ENCODE measurements at regions not wholly inside any gene's neighbourhood (a gene's known extent, or its start where the extent isn't known, plus 50 kb on each side); places are given as distances from the start of the nearest gene placed in this dataset.

GRCh38 chr21:25334046-25334730 lies 273.1 kb downstream of the MRPL39 start:
- Histone ChIP-seq H3K27ac (ENCODE audit: low read depth, low read length) (no peak overlapping the region), H2BK5ac (ENCODE audit: low read length) (no peak overlapping the region), H4K5ac (ENCODE audit: low read length) (no peak overlapping the region), H3K79me1 (ENCODE audit: low read length) (no peaks in the 10 kb centered on the region), H3K4me3 (ENCODE audit: low read length) (no peak overlapping the region), H3K23ac (ENCODE audit: low read length) (no peak overlapping the region), H2BK15ac (replicated peaks; ENCODE audit: low read depth) (no peak overlapping the region), H3K79me2 (ENCODE audit: control insufficient read depth, insufficient read depth, low read length) (no peaks in the 10 kb centered on the region), H3K27me3 (ENCODE audit: insufficient read depth, low read length, poor library complexity) (no peaks in the 10 kb centered on the region), H3K36me3 (ENCODE audit: control insufficient read depth, insufficient read depth, low read length) (no peaks in the 10 kb centered on the region), H3K9ac (ENCODE audit: low read length) (no peak overlapping the region), H3K18ac (ENCODE audit: low read length) (no peak overlapping the region), H3K4me1 (ENCODE audit: control insufficient read depth, low read depth, low read length) (no peaks in the 10 kb centered on the region), H3K56ac (ENCODE audit: low read length) (no peak overlapping the region), H2BK120ac (ENCODE audit: low read depth, low read length) (no peak overlapping the region), H2AK5ac (ENCODE audit: low read length) (no peak overlapping the region), H3K4me2 (ENCODE audit: low read length) (no peak overlapping the region), H3K4ac (ENCODE audit: low read depth, low read length) (no peak overlapping the region), H4K8ac (ENCODE audit: low read depth, low read length) (no peak overlapping the region)
- no CpG with 5 or more reads among the region's 6 CpGs for WGBS (ENCODE audit: extremely low coverage, insufficient coverage, low lambda C conversion rate)
- no peak for DNase-seq

DNA sequence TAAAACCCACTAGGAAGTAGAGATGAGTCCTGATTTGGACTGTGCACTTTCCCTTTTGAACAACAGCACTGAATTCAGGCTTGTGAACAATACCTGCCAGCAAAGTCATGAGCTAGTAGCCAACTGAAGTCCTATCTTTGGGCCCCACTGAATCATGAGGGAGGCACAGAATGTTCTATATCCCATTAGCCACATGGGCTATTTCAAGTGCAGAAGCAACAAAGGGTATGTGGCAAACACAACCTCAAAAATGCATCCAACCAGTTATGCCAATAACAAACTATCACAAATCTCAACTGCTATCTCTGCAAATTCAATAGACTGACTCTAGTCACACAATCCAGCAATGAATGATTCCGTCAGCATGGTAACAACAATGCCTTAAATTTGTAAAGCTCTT lies 276.0 kb downstream of the MRPL39 start:
- H3K18ac ChIP-seq (ENCODE audit: low read length), result no peak overlapping the region
- H3K4me1 ChIP-seq (ENCODE audit: control insufficient read depth, low read depth, low read length), result no peaks in the 10 kb centered on the region
- H2AK5ac ChIP-seq (ENCODE audit: low read length), result no peak overlapping the region
- no peaks in the 10 kb centered on the region for H3K79me2 ChIP-seq (ENCODE audit: control insufficient read depth, insufficient read depth, low read length)
- WGBS (ENCODE audit: extremely low coverage, insufficient coverage, low lambda C conversion rate), result no CpG with 5 or more reads among the region's 1 CpG
- no peak for DNase-seq
- H3K27ac ChIP-seq (ENCODE audit: low read depth, low read length), result no peak overlapping the region
- no peak overlapping the region for H2BK120ac ChIP-seq (ENCODE audit: low read depth, low read length)
- H3K4me2 ChIP-seq (ENCODE audit: low read length), result no peak overlapping the region
- H3K4ac ChIP-seq (ENCODE audit: low read depth, low read length), result no peak overlapping the region
- no peak overlapping the region for H4K5ac ChIP-seq (ENCODE audit: low read length)
- H3K9ac ChIP-seq (ENCODE audit: low read length), result no peak overlapping the region
- H3K4me3 ChIP-seq (ENCODE audit: low read length), result no peak overlapping the region
- H3K23ac ChIP-seq (ENCODE audit: low read length), result no peak overlapping the region
- H4K8ac ChIP-seq (ENCODE audit: low read depth, low read length), result no peak overlapping the region
- no peaks in the 10 kb centered on the region for H3K36me3 ChIP-seq (ENCODE audit: control insufficient read depth, insufficient read depth, low read length)
- H2BK5ac ChIP-seq (ENCODE audit: low read length), result no peak overlapping the region
- no peaks in the 10 kb centered on the region for H3K27me3 ChIP-seq (ENCODE audit: insufficient read depth, low read length, poor library complexity)
- H3K56ac ChIP-seq (ENCODE audit: low read length), result no peak overlapping the region
- no peaks in the 10 kb centered on the region for H3K79me1 ChIP-seq (ENCODE audit: low read length)
- no peak overlapping the region for H2BK15ac ChIP-seq (replicated peaks; ENCODE audit: low read depth)

DNA sequence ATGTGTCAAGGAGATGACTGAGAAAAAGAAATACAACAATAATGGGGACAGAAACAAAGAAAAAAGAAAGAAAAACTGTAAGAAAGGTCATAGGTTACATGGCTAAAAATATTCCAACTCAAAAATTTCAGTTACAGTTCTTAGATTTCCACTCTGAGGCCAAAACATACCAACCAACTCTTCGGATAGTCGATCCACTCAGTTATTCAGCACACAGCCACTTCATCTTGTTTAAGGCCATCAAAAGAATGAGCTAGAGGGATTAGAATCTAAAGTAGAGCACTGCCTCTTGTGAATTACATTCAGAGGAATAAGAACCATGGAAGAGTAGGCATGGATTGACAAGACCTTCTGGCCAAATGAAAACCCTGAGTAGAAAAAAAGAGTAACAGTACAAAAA lies 277.0 kb downstream of the MRPL39 start:
- no peak overlapping the region for H2AK5ac ChIP-seq (ENCODE audit: low read length)
- no peak for DNase-seq
- H3K79me2 ChIP-seq (ENCODE audit: control insufficient read depth, insufficient read depth, low read length), result no peaks in the 10 kb centered on the region
- no peak overlapping the region for H4K8ac ChIP-seq (ENCODE audit: low read depth, low read length)
- H3K4me3 ChIP-seq (ENCODE audit: low read length), result no peak overlapping the region
- H2BK5ac ChIP-seq (ENCODE audit: low read length), result no peak overlapping the region
- H2BK15ac ChIP-seq (replicated peaks; ENCODE audit: low read depth), result no peak overlapping the region
- H3K9ac ChIP-seq (ENCODE audit: low read length), result no peak overlapping the region
- H3K79me1 ChIP-seq (ENCODE audit: low read length), result no peaks in the 10 kb centered on the region
- no peak overlapping the region for H3K18ac ChIP-seq (ENCODE audit: low read length)
- H3K4me2 ChIP-seq (ENCODE audit: low read length), result no peak overlapping the region
- no peaks in the 10 kb centered on the region for H3K27me3 ChIP-seq (ENCODE audit: insufficient read depth, low read length, poor library complexity)
- no CpG with 5 or more reads among the region's 2 CpGs for WGBS (ENCODE audit: extremely low coverage, insufficient coverage, low lambda C conversion rate)
- H2BK120ac ChIP-seq (ENCODE audit: low read depth, low read length), result no peak overlapping the region
- H3K23ac ChIP-seq (ENCODE audit: low read length), result no peak overlapping the region
- no peaks in the 10 kb centered on the region for H3K36me3 ChIP-seq (ENCODE audit: control insufficient read depth, insufficient read depth, low read length)
- H3K4ac ChIP-seq (ENCODE audit: low read depth, low read length), result no peak overlapping the region
- H4K5ac ChIP-seq (ENCODE audit: low read length), result no peak overlapping the region
- no peak overlapping the region for H3K56ac ChIP-seq (ENCODE audit: low read length)
- H3K27ac ChIP-seq (ENCODE audit: low read depth, low read length), result no peak overlapping the region
- no peaks in the 10 kb centered on the region for H3K4me1 ChIP-seq (ENCODE audit: control insufficient read depth, low read depth, low read length)

DNA sequence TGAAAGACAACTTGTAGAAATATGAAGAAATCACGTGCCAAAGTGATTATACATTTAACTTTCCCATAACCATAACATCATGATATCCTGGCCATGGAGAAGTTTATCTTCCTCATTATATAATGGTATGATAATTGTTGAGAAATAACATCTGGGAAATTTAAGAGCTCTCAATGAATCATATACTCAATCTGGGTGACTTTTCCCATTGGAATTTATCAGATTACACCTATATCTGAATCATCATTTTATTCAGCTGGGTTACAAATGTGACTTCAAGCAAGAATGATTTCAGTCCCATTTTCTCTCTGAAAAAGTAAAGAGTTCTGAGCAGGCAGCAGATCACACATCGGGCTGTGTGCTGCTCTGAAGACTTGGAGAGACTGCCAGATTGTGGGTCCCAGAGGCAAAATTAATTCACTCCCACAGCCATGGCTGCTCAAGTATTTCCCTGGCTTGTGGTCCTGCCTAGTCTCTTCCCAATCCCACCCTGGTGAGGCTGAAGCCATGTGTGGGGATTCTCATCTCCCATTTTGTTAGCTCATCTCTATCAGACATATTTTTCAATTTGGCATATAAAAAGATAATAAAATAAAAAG lies 278.0 kb downstream of the MRPL39 start:
- H3K79me2 ChIP-seq (ENCODE audit: control insufficient read depth, insufficient read depth, low read length), result no peaks in the 10 kb centered on the region
- H2AK5ac ChIP-seq (ENCODE audit: low read length), result no peak overlapping the region
- H2BK120ac ChIP-seq (ENCODE audit: low read depth, low read length), result no peak overlapping the region
- H3K56ac ChIP-seq (ENCODE audit: low read length), result no peak overlapping the region
- no peak overlapping the region for H3K23ac ChIP-seq (ENCODE audit: low read length)
- H3K36me3 ChIP-seq (ENCODE audit: control insufficient read depth, insufficient read depth, low read length), result no peaks in the 10 kb centered on the region
- WGBS (ENCODE audit: extremely low coverage, insufficient coverage, low lambda C conversion rate), result no CpG with 5 or more reads among the region's 2 CpGs
- no peak overlapping the region for H3K4me2 ChIP-seq (ENCODE audit: low read length)
- no peak overlapping the region for H3K4ac ChIP-seq (ENCODE audit: low read depth, low read length)
- H3K9ac ChIP-seq (ENCODE audit: low read length), result no peak overlapping the region
- no peaks in the 10 kb centered on the region for H3K27me3 ChIP-seq (ENCODE audit: insufficient read depth, low read length, poor library complexity)
- DNase-seq, result no peak
- no peak overlapping the region for H4K8ac ChIP-seq (ENCODE audit: low read depth, low read length)
- no peaks in the 10 kb centered on the region for H3K4me1 ChIP-seq (ENCODE audit: control insufficient read depth, low read depth, low read length)
- no peak overlapping the region for H3K27ac ChIP-seq (ENCODE audit: low read depth, low read length)
- H3K4me3 ChIP-seq (ENCODE audit: low read length), result no peak overlapping the region
- H2BK5ac ChIP-seq (ENCODE audit: low read length), result no peak overlapping the region
- H2BK15ac ChIP-seq (replicated peaks; ENCODE audit: low read depth), result no peak overlapping the region
- no peaks in the 10 kb centered on the region for H3K79me1 ChIP-seq (ENCODE audit: low read length)
- no peak overlapping the region for H4K5ac ChIP-seq (ENCODE audit: low read length)
- no peak overlapping the region for H3K18ac ChIP-seq (ENCODE audit: low read length)

- no peak overlapping the region for H3K4me3 ChIP-seq (ENCODE audit: low read length)
- H2BK120ac ChIP-seq (ENCODE audit: low read depth, low read length), result no peak overlapping the region
- H3K79me2 ChIP-seq (ENCODE audit: control insufficient read depth, insufficient read depth, low read length), result no peaks in the 10 kb centered on the region
- H3K27me3 ChIP-seq (ENCODE audit: insufficient read depth, low read length, poor library complexity), result no peaks in the 10 kb centered on the region
- H3K4ac ChIP-seq (ENCODE audit: low read depth, low read length), result no peak overlapping the region
- no peak overlapping the region for H4K8ac ChIP-seq (ENCODE audit: low read depth, low read length)
- no CpG with 5 or more reads among the region's 1 CpG for WGBS (ENCODE audit: extremely low coverage, insufficient coverage, low lambda C conversion rate)
- no peaks in the 10 kb centered on the region for H3K36me3 ChIP-seq (ENCODE audit: control insufficient read depth, insufficient read depth, low read length)
- no peaks in the 10 kb centered on the region for H3K79me1 ChIP-seq (ENCODE audit: low read length)
- H2BK5ac ChIP-seq (ENCODE audit: low read length), result no peak overlapping the region
- no peak overlapping the region for H2AK5ac ChIP-seq (ENCODE audit: low read length)
- H3K4me1 ChIP-seq (ENCODE audit: control insufficient read depth, low read depth, low read length), result no peaks in the 10 kb centered on the region
- no peak overlapping the region for H4K5ac ChIP-seq (ENCODE audit: low read length)
- no peak overlapping the region for H3K56ac ChIP-seq (ENCODE audit: low read length)
- H3K23ac ChIP-seq (ENCODE audit: low read length), result no peak overlapping the region
- no peak overlapping the region for H2BK15ac ChIP-seq (replicated peaks; ENCODE audit: low read depth)
- H3K9ac ChIP-seq (ENCODE audit: low read length), result no peak overlapping the region
- H3K18ac ChIP-seq (ENCODE audit: low read length), result no peak overlapping the region
- DNase-seq, result no peak
- H3K27ac ChIP-seq (ENCODE audit: low read depth, low read length), result no peak overlapping the region
- no peak overlapping the region for H3K4me2 ChIP-seq (ENCODE audit: low read length)
Measured at GRCh38 chr21:25328736-25329135, 278.5 kb downstream of the MRPL39 start.

DNA sequence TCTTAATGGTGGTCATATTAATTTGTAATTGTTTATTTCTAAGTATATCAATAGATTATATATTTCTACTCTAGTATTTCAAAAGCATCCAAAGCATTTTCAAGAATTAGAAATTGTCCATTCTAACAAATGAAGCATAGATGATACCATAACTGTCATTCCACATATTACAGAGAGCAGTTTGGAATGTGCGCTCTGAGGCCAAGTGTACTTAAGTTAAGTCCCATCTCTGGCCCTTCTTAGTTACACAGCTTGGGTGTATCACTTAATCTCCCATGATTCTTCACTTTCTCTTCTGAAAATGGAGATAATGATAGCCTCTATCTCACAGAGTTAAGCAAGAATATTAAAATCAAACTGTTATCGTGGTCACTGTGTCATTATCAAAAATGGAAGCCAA lies 281.1 kb downstream of the MRPL39 start:
- Histone ChIP-seq H3K23ac (ENCODE audit: low read length) (no peak overlapping the region), H3K27me3 (ENCODE audit: insufficient read depth, low read length, poor library complexity) (no peaks in the 10 kb centered on the region), H3K56ac (ENCODE audit: low read length) (no peak overlapping the region), H3K36me3 (ENCODE audit: control insufficient read depth, insufficient read depth, low read length) (no peaks in the 10 kb centered on the region), H3K4me2 (ENCODE audit: low read length) (no peak overlapping the region), H3K27ac (ENCODE audit: low read depth, low read length) (no peak overlapping the region), H2AK5ac (ENCODE audit: low read length) (no peak overlapping the region), H4K8ac (ENCODE audit: low read depth, low read length) (no peak overlapping the region), H2BK15ac (replicated peaks; ENCODE audit: low read depth) (no peak overlapping the region), H3K79me2 (ENCODE audit: control insufficient read depth, insufficient read depth, low read length) (no peaks in the 10 kb centered on the region), H2BK5ac (ENCODE audit: low read length) (no peak overlapping the region), H3K4ac (ENCODE audit: low read depth, low read length) (no peak overlapping the region), H3K18ac (ENCODE audit: low read length) (no peak overlapping the region), H2BK120ac (ENCODE audit: low read depth, low read length) (no peak overlapping the region), H3K9ac (ENCODE audit: low read length) (no peak overlapping the region), H4K5ac (ENCODE audit: low read length) (no peak overlapping the region), H3K4me1 (ENCODE audit: control insufficient read depth, low read depth, low read length) (no peaks in the 10 kb centered on the region), H3K79me1 (ENCODE audit: low read length) (no peaks in the 10 kb centered on the region), H3K4me3 (ENCODE audit: low read length) (no peak overlapping the region)
- no peak for DNase-seq
- WGBS (ENCODE audit: extremely low coverage, insufficient coverage, low lambda C conversion rate), result no CpG with 5 or more reads among the region's 2 CpGs
